Left cardiac atrium (tissue), 4 donors: ENCODE measurements at regions not wholly inside any gene's neighbourhood (a gene's known extent, or its start where the extent isn't known, plus 50 kb on each side); places are given as distances from the start of the nearest gene placed in this dataset.

ENCODE experiments used
- ATAC-seq, 2 donors: fragments of 200-7000 bp; cut with Tn5 transposase; one replicate each; pipeline ENCODE4 v1.9.1; 2020; ENCODE audit warnings: mild to moderate bottlenecking in 2 of 2, moderate library complexity in 2 of 2
- DNase-seq: peaks from one replicate; pipeline ENCODE4 v3.0.0-alpha.2; 2020
- intact Hi-C, 2 donors: fragments of 100-400 bp; cut with DNase I; formaldehyde crosslinking; loops; one replicate each; pipeline versions ENCODE4 v1.14.1 to v1.15.1; 2022 to 2023
- donor health status: DM: no; HTN: yes; CAD: no.
- donor health status: DM: no; HTN: yes; CAD: no; lungs with severe emphysema.
- donor health status: DM: yes; HTN: yes; CAD: no.
- donor health status: Dilated cardiomyopathy.

DNA sequence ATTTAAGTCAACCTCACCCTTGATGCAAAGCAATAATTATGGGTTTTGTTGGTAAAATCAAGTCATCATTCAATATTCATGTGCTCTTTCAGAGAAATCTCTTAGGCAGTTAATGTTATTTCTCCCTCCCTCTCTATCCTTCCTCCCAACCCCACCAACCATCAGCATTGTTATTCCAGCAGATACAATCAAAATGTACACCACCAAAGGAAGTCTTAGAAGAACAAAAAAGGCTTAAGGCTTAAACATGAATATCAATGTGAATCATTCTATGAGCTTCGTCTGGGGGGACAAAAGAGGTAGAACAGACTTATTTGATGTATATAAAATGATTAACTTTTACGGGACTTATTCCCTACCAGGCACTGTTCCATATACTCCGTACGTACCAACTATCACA, 404.4 kb downstream of the ARHGEF28 start:
- ATAC-seq = no peak
- no peak for DNase-seq
- intact Hi-C loops = loop anchor here in 1 of 2 donors (10.0 kb wide), 1 partner anchor 614 kb away; the partner anchor contains the start of gene ENC1

DNA sequence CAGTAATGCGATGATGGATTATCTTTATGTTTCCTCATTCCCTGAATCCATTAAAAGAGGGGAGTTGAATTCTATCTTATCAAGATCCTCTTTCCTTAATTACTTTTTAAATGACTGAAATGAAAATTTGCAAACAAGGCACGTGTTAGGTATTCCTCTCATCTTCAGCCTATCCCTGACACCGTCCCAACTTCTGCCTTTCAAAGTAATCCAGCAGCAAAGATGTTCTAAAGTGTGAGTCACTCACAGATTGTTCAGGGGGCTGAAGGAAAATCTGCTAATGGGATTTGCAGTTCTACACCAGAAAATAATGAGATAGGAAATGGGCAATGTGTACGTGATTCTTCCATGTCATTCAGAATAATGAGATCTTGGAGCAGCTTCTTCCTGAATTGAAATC, 403.0 kb downstream of the ARHGEF28 start:
- DNase-seq = no peak
- ATAC-seq = no peak
- intact Hi-C loops = no loop called here

DNA sequence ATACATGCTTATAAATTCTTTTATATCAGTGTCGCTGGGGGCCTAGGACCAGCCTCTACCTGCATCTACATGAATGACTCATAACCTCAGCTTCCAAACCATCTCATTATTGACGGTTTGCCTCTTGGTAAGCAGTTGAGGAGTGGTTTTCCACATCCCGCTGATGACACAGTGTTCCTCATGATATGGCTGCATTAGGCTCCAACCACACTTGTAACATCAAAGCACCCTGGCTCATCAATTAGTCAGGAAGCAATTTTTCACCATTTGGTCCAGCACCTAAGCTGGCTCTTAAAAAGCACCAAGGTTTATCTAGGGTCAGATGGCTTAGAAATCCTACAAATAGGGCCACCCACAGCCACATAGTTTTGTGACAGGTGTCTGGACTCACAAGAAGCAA, 402.4 kb downstream of the ARHGEF28 start:
- ATAC-seq = no peak
- DNase-seq = no peak
- intact Hi-C loops = no loop called here

DNA sequence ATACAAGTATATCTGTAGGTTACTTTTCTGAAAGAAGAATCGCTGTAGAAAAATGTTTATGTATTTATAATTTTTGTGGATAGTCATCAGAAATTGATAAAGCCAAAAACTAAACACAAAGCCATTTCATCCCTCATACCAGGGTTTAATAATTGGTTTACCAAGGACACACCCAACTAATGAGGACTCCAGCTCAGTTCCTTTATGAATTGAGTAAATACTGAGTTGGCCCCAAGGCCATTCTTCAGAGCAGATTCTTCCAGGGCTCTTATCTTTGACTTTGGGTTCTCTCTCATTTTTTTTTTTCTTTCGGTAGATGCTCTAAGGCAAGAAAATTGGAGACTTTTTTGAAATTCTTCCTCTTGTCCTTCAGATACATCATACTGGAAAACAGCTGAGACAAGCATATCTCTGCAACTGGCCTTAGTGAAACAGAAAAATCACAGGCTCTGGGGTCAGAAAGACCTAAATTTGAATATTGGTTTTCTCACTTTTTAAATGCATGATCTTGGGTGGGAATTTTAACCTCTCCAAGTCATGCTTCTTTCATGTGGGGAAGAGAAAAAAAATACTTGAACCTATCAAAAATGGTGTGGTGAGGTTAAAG, 401.8 kb downstream of the ARHGEF28 start:
- ATAC-seq = no peak
- DNase-seq = no peak
- intact Hi-C loops = no loop called here

DNA sequence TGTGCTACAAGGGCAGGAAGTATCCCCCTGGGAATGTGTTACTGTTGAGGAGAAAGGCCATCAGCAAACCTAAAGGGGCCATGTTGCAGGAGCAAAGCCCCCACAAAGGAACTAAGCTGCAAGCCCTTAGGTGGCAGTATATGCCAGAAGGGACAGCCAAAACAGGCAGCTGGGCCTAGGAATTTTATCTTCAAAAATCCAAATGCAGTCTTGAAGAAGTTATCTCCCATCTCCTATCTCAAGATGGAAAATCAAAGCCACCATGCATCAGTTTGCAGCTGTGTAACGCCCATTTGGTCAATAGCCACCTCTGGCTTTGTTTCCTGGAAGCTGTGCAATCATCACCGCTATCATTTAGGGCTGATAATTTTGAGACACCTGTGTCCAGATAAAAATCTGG, 400.3 kb downstream of the ARHGEF28 start:
- ATAC-seq (no peak), DNase-seq (no peak)
- intact Hi-C loops = no loop called here

DNA sequence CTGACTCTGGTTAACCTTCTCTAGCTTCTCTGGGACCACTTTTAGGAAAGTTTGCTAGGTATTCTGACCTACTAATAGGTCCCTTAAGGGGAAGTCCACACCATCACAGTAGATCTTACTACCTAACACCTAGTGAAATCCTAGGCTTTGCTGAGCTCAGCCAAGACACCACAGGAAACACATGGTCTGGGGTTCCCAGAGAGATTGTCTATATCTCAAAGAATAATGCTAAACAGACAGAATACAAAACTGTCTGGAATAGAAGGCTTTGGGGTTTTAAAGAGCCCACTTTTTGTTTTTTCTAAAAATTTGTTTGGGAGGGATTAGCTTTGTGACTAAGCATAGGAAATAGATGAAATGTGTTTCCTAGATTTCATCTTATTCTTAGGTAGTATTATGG, 395.1 kb downstream of the ARHGEF28 start:
- DNase-seq (no peak), ATAC-seq (no peak)
- intact Hi-C loops = no loop called here

DNA sequence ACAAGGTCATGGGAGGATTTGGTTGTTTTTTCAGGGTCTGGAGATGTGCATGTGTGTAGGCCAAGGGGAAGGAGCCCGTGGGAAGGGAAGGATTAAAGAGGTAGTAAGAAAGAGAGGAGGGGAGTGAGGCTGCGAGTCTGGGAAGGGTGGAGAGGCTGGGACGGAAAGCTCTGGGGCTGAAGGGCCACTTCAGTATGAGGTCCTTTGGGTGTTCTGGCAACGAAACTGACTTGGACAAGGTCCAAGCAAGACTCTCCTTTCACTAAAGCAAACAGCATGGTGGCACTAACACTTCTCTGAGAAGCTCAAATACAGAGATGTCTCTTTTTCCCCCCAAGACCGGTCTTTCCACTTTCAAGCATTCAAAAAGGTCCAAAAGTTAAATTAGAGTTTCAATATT, 394.5 kb downstream of the ARHGEF28 start:
- intact Hi-C loops = no loop called here
- no peak for DNase-seq
- no peak for ATAC-seq

DNA sequence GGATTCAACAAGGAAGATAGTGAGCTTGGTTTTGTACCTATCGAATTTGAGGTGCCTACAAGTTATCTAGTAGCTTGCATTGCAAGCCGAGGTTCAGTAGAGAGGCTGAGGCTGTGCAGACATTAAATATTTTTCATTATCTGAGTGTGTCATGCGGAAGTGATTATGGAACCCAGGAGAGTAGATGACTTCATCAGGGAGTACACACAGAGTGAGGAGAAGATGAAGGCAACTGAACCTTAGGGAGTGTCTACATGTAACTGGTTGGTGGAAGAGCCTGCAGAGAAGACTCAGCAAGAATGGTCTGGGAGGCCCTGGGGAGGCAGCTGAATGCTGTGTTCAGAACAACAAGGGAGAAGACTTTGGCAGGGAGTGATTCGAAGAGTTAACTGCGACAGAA, 393.9 kb downstream of the ARHGEF28 start:
- no peak for DNase-seq
- intact Hi-C loops = no loop called here
- peak in 1 of 2 donors; percentile 57 for ATAC-seq

DNA sequence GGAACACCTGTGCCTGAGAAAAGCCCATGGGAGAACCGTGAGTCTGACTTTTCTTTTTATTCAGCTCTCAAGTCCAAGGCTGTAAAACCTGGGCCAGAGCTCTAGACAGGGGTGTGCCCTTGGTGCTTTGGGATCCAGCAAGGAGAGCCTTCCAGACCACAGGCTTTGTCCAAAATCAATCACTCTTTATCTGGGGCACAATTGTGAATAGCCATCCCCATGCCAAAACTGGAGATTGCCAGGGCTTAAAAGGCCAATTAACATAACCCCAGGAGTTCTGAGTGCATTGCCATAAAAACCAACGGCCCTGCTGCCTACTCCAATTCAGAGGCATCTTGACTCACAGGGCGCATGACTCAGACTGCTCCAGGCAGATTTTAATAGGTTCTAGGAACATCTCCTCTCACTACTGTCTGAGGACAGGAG, 391.8 kb downstream of the ARHGEF28 start:
- intact Hi-C loops = no loop called here
- peak in 1 of 2 donors; percentile 79 for ATAC-seq
- DNase-seq = no peak

DNA sequence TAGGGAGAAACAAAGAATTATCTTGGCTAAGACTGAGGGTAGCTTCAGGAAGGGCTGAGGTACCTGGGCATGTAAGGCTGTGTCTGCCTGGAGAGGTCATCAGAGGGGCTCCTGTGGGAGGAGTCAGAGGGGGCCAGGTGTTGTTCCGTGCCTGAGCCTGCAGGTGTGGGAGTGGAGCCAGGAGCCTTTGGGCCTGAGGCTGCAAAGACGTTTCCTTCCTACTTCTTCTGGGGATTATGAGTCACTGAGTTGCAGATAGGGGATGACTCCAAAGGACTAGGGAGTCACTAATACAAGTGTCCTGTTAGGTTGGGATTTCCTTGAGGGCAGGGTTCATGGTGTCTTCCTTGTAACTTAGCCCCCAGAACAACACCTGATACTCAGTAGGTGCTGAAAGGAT, 391.1 kb downstream of the ARHGEF28 start:
- DNase-seq (no peak), ATAC-seq (peak in 1 of 2 donors; percentile 30)
- intact Hi-C loops = no loop called here

DNA sequence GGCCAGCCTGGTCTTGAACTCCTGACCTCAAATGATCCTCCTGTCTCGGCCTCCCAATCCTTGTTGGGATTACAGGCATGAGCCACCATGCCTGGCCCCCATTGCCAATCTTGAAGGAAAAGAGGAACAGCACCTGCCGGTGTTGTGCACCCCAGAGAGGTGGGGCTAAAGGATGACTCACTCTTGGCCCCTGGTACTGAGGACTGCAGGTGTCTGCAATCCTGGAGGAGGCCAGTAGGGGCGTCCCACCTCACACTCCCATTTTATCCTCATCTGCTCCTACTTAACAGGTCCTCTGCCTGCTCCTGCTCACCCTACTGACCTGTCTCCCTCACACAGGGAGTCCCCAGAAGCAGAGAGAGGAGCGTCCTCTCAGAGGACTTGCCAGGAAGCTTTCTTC, 390.4 kb downstream of the ARHGEF28 start:
- ATAC-seq (no peak), DNase-seq (no peak)
- intact Hi-C loops = no loop called here

DNA sequence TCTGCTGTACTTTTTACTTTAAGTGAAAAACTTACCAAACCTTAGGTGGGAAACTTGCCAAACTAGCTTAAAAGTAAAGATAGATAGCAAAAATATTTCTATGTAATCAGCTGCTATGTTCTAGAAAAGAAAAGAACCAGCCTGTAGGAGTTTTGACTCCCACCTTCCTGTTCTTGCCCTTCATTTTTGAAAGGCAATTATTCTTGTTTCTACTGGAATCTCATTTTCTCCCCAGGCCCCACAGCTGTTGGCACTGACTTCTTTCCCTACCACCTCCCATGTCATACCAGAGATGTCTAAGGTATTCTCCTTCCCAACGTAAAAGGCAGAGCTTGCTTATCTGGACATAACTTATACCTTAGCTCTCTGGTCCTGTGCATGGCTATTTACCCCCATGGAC, 389.7 kb downstream of the ARHGEF28 start:
- intact Hi-C loops = no loop called here
- ATAC-seq = no peak
- DNase-seq = no peak

DNA sequence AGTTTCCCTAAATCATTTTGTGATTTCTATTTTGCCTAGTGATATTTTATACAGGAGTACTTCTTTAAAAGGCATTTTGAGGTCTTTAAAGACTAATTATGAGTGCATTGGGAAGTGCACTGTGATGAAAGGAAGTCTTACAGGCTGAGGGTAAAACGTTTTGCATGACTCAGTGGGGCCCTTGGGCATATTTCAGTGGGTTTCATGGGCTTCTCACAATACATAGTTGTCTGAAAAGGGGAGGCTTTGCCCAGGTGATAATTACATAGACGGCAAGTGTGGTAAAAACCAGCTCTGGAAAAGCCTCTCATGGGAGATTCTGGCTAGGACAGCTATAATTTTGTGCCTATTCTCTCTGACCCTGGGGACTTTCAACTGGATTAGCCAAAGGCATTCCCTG, 387.2 kb downstream of the ARHGEF28 start:
- ATAC-seq (no peak), DNase-seq (no peak)
- intact Hi-C loops = no loop called here

DNA sequence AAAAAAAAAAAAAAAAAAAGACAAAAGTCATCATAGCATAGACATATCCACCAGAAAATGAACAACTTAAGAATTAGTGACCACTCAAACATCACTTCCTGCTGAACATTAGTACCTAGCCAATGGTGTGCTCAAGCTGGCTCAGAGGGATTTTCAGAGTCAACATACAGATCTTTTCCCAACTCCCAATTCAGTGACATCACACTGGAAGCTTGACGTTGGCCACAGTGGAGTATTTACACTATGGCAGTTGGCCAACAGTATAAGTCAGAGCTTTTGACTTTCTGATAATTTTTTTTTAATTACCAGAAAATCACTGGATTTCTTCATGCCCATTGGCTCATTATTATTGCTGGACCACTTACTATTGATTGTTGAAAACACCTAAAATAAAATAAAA, 383.5 kb downstream of the ARHGEF28 start:
- intact Hi-C loops = no loop called here
- DNase-seq (no peak), ATAC-seq (no peak)

DNA sequence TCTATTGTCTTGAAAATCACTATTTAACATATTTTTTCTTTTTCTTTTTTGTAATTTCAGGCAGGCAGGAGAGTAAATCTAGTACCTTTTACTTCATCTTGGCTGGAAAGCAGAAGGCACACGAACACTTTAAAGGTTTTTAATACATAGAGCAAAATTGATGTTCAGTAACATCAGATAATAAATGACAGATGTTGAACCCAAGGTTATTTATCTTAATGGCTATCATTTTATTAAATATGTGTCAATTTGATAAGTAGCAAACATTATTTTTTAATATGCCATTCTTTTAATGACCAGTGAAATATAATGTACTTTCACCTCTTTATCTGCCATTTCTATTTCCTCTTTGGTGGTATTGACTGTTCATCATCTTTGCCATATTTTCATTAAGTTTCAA, 381.2 kb downstream of the ARHGEF28 start:
- ATAC-seq = no peak
- intact Hi-C loops = no loop called here

DNA sequence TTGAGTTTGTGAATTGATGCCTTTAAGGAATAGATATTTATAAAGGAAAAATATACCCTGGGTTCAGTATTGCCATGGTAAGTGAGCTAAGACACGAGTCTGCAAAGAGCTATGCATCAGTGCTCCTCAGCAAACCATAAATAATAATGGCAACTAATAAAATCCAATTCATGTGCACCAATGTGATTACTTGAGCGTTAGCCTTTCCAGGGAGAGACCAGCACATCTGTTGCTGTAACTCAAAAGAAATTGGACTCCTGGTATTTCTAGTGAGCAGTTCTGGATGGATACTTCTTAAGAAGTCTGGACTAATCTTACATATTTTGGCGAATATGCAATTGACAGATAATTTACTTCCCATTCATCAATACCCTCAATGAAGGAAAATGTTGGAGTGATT, 373.3 kb downstream of the ARHGEF28 start:
- intact Hi-C loops = no loop called here
- ATAC-seq = no peak
- DNase-seq = no peak

More for the DNA sequence above, 381.2 kb downstream of the ARHGEF28 start:
- no peak for DNase-seq

DNA sequence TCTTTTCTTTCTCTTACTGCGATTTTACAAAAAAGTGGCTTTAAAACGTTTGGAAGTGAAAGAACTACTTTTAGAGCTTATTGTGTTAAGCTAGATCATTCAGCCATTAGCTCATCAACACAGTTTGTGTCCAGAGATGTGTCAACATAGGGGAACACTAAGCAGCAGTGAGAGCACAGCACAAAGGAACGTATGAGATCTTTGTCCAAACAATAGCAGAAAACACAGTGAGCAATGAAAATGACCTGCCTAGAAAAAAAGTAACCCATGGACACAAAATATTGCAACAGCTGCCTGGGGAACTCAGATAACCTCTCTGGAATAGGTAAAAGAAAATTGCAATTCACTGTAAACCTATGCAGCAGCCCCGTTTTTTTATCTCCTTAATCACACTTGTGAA, 372.5 kb downstream of the ARHGEF28 start:
- ATAC-seq = peak in 1 of 2 donors; percentile 49
- no peak for DNase-seq
- intact Hi-C loops = no loop called here

DNA sequence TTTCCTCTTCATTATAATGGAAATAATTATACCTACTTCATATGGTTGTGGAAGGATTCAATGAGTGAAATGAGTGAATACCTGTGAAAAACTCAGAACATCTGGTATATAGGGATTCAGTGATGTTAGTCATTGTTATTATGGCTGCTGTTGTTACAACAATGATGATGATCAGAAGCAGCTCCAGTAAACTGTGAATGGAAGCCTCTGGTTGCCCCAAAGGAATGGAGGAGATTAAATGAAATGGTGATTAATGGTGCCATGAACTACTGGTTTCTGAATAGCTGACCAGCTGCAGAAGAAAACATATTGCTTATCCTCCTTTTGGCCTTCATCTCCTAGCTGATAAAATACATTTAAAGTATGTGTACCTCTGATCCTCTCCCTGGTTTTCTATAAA, 372.0 kb downstream of the ARHGEF28 start:
- DNase-seq = no peak
- no peak for ATAC-seq
- intact Hi-C loops = no loop called here

DNA sequence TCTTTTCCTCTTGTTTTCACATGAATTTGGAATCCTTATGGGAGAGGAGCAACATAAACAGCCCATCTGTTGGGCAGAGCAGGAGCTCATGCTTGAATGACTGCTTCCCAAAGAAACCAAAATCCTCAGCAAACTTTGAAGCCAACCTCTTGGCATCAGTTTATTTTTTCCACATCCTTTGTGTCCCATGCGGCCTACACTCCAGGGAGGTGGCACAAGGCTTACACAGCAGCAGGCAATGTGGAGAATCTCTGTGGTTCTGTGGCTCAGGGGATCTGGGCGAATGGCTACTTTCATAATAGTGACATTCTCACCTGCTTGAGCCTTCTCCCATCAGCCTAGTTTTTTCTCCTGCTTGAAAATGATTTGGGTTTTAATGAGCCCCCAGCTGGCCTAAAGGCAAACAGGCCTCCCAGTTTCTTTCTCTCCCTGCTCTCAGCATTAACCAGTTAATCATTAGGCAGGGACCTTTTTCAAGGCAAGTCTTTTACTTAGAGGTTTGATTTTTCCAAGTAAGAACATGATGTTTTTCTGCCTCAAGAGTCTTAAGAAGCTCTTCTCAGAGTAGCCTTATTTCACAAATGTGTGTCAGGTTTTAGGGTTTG, 370.3 kb downstream of the ARHGEF28 start:
- intact Hi-C loops = no loop called here
- DNase-seq (no peak), ATAC-seq (no peak)

DNA sequence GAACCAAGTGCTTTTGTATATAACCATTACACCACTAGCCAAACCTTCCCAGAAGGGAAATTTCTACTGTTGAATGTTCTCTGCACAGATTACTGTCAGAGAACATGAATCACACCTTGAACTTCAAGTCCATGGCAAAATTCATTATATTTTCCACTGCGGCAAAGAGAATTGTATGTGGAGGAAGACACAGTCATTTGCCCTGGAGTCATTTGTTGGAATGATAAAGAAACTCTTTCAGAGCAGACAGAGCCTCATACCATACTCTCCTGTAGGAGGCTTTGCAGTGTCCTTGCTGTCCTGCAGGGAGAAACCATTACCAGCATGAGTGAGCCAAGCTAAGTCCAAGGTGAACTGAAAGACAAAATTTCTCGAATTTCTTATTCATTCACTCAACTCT, 369.0 kb downstream of the ARHGEF28 start:
- DNase-seq = no peak
- intact Hi-C loops = no loop called here
- ATAC-seq = no peak
